ENCODE measurements at regions not wholly inside any gene's neighbourhood (a gene's known extent, or its start where the extent isn't known, plus 50 kb on each side); places are given as distances from the start of the nearest gene placed in this dataset.

DNA sequence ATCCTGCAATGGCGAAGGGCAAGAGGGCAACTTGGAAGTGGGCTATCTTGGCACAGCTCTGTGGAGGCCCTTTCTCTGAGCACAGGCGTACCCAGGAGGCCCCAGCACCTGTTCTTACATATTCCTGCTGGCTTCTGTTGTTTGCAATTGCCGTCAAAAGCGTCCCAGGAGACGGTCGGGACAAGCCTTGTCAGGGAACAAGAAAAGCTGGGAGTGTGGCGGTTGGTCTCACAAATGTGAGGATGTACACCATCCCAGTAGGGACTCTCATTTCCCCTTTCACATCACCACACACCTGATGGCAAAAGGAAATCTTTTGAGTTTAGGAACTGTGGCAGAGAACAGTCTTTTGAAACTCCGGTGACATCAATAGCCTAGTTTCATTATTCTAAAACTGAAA is 94.7 kb upstream of the EFEMP1 start:
- TF ChIP-seq, protein P1, sequence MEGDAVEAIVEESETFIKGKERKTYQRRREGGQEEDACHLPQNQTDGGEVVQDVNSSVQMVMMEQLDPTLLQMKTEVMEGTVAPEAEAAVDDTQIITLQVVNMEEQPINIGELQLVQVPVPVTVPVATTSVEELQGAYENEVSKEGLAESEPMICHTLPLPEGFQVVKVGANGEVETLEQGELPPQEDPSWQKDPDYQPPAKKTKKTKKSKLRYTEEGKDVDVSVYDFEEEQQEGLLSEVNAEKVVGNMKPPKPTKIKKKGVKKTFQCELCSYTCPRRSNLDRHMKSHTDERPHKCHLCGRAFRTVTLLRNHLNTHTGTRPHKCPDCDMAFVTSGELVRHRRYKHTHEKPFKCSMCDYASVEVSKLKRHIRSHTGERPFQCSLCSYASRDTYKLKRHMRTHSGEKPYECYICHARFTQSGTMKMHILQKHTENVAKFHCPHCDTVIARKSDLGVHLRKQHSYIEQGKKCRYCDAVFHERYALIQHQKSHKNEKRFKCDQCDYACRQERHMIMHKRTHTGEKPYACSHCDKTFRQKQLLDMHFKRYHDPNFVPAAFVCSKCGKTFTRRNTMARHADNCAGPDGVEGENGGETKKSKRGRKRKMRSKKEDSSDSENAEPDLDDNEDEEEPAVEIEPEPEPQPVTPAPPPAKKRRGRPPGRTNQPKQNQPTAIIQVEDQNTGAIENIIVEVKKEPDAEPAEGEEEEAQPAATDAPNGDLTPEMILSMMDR (optimal IDR thresholded peaks at IDR 0.05 in 1 of 3, IDR thresholded peaks at IDR 0.05 in 1 of 3, conservative IDR thresholded peaks at IDR 0.05 in 1 of 3; ENCODE audit: extremely low read depth in 1 of 3, insufficient read depth in 2 of 3, low read length in 3 of 3) = no peak
- TF ChIP-seq EZH2 (IDR thresholded peaks at IDR 0.05; ENCODE audit: low read length) = no peak
